K562 (cell line): ENCODE measurements at regions not wholly inside any gene's neighbourhood (a gene's known extent, or its start where the extent isn't known, plus 50 kb on each side); places are given as distances from the start of the nearest gene placed in this dataset.
A peak's percentile ranks its signal among the peaks of the same experiment; 100 is the strongest.

ENCODE experiments used
- FOXA3 ChIP-seq, 2 experiments: fragments of 450-650 bp in 1 of 2; sonication (generic) in 1 of 2; formaldehyde crosslinking; IDR thresholded peaks in 1 of 2; conservative IDR thresholded peaks in 1 of 2; 2 replicates each; pipeline versions ENCODE4 v1.4.0 to v1.8.0; 2020 to 2022; ENCODE audit warnings: mild to moderate bottlenecking in 2 of 2, missing genetic modification reagents in 1 of 2
- HDAC8 ChIP-seq: fragments of 450-650 bp; IDR thresholded peaks from 2 replicates; pipeline ENCODE4 v1.6.1; 2016; ENCODE audit warnings: mild to moderate bottlenecking, missing genetic modification characterization, moderate library complexity, missing compliant biosample characterization
- MYC ChIP-seq, 2 experiments: fragments of 250-450 bp in 1 of 2; sonication (Bioruptor Pico) in 1 of 2; IDR thresholded peaks; 2 replicates each; pipeline versions ENCODE4 v1.5.1 to v1.6.1; 2012 to 2021; ENCODE audit warnings: low read depth in 2 of 2, borderline replicate concordance in 1 of 2, improper control_type of control experiment in 1 of 2, low read length in 1 of 2, mild to moderate bottlenecking in 1 of 2, moderate library complexity in 1 of 2
- SP1 ChIP-seq: sonication (generic); formaldehyde crosslinking; IDR thresholded peaks from 2 replicates; pipeline ENCODE4 v1.8.1; 2022; ENCODE audit warnings: mild to moderate bottlenecking, missing genetic modification reagents
- SRSF7 ChIP-seq: fragments of 200-400 bp; formaldehyde crosslinking; optimal IDR thresholded peaks from 2 replicates; pipeline ENCODE3; 2017; ENCODE audit warnings: mild to moderate bottlenecking, low read depth, low read length
- ZC3H11A ChIP-seq: IDR thresholded peaks from 2 replicates; pipeline ENCODE4 v1.6.1; 2012; ENCODE audit warnings: low read depth, low read length, improper control_type of control experiment
- ZEB2 ChIP-seq: fragments of 450-650 bp; IDR thresholded peaks from 2 replicates; pipeline ENCODE4 v1.6.1; 2016
- ZNF76 ChIP-seq: fragments of 250-450 bp; sonication (Bioruptor Pico); IDR thresholded peaks from 2 replicates; pipeline ENCODE4 v1.4.0; 2020; ENCODE audit warnings: mild to moderate bottlenecking, moderate library complexity, borderline replicate concordance
- TF ChIP-seq, protein P1 (sequence below), 2 experiments: fragments of 450-650 bp; formaldehyde crosslinking in 1 of 2; IDR thresholded peaks; 2 replicates each; pipeline versions ENCODE4 v1.4.0 to v1.6.1; 2014 to 2020; ENCODE audit warnings: mild to moderate bottlenecking in 2 of 2, borderline replicate concordance in 1 of 2, low read depth in 1 of 2
- TF ChIP-seq, protein P2 (sequence below): IDR thresholded peaks from 2 replicates; pipeline ENCODE4 v1.6.1; 2014; ENCODE audit warnings: antibody characterized with exemption
- TF ChIP-seq, protein P3 (sequence below): fragments of 250-450 bp; sonication (Bioruptor Pico); IDR thresholded peaks from 2 replicates; pipeline ENCODE4 v1.4.0; 2020; ENCODE audit warnings: mild to moderate bottlenecking, moderate library complexity

DNA sequence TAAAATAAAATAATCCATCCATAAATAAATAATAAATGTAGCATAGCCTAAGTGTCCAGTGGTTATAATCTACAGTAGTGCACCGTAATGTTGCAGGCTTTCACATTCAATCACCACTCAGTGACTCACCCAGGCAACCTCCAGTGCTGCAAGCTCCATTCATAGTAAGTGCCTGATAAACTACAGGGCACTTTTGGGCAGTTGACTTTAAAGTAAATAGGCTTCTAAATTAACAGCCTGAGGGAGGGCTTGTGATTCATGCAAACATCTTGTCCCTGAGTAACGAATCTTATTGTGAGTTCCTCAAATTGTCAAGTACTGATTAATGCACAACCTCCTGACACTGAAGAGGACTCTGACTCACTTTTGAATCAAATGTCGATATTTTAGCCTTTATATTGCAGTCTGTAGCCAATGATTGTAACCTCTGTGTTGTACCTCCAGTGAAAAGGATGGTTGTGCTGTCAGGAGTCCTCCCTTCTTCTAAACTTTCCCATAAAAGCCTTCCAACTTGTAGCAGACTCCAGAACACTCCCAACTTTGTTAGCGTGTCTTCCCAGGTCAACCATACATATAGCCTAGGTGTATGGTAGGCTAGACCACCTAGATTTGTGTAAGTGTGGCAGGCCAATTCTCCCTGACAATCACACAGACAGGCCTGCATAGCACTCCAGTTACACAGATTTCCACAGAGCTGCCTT is 55.0 kb upstream of the BICD1 start (continued):
- TF ChIP-seq, protein P1, sequence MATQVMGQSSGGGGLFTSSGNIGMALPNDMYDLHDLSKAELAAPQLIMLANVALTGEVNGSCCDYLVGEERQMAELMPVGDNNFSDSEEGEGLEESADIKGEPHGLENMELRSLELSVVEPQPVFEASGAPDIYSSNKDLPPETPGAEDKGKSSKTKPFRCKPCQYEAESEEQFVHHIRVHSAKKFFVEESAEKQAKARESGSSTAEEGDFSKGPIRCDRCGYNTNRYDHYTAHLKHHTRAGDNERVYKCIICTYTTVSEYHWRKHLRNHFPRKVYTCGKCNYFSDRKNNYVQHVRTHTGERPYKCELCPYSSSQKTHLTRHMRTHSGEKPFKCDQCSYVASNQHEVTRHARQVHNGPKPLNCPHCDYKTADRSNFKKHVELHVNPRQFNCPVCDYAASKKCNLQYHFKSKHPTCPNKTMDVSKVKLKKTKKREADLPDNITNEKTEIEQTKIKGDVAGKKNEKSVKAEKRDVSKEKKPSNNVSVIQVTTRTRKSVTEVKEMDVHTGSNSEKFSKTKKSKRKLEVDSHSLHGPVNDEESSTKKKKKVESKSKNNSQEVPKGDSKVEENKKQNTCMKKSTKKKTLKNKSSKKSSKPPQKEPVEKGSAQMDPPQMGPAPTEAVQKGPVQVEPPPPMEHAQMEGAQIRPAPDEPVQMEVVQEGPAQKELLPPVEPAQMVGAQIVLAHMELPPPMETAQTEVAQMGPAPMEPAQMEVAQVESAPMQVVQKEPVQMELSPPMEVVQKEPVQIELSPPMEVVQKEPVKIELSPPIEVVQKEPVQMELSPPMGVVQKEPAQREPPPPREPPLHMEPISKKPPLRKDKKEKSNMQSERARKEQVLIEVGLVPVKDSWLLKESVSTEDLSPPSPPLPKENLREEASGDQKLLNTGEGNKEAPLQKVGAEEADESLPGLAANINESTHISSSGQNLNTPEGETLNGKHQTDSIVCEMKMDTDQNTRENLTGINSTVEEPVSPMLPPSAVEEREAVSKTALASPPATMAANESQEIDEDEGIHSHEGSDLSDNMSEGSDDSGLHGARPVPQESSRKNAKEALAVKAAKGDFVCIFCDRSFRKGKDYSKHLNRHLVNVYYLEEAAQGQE (IDR thresholded peaks at IDR 0.05; ENCODE audit: borderline replicate concordance), result no peak
- TF ChIP-seq, protein P1 (CRISPR knock-in tag; IDR thresholded peaks at IDR 0.05; ENCODE audit: low read depth), result no peak
- no peak for TF ChIP-seq SP1 (CRISPR knock-in tag)
- no peak for TF ChIP-seq ZNF76
- no peak for TF ChIP-seq MYC (IDR thresholded peaks at IDR 0.05; ENCODE audit: low read depth, low read length)
- no peak for TF ChIP-seq MYC (CRISPR knock-in tag; IDR thresholded peaks at IDR 0.05; ENCODE audit: borderline replicate concordance, low read depth)
- no peak for TF ChIP-seq SRSF7
- TF ChIP-seq ZC3H11A, result no peak
- TF ChIP-seq FOXA3 (CRISPR knock-in tag; conservative IDR thresholded peaks at IDR 0.05 in 1 of 2, IDR thresholded peaks at IDR 0.05 in 1 of 2), result peak; percentile 75 to 83; a peak in 3 of 4 replicates
- TF ChIP-seq, protein P2, sequence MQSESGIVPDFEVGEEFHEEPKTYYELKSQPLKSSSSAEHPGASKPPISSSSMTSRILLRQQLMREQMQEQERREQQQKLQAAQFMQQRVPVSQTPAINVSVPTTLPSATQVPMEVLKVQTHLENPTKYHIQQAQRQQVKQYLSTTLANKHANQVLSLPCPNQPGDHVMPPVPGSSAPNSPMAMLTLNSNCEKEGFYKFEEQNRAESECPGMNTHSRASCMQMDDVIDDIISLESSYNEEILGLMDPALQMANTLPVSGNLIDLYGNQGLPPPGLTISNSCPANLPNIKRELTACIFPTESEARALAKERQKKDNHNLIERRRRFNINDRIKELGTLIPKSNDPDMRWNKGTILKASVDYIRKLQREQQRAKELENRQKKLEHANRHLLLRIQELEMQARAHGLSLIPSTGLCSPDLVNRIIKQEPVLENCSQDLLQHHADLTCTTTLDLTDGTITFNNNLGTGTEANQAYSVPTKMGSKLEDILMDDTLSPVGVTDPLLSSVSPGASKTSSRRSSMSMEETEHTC, result peak; percentile 49; the same call in 1 of the 2 replicates
- TF ChIP-seq, protein P3, sequence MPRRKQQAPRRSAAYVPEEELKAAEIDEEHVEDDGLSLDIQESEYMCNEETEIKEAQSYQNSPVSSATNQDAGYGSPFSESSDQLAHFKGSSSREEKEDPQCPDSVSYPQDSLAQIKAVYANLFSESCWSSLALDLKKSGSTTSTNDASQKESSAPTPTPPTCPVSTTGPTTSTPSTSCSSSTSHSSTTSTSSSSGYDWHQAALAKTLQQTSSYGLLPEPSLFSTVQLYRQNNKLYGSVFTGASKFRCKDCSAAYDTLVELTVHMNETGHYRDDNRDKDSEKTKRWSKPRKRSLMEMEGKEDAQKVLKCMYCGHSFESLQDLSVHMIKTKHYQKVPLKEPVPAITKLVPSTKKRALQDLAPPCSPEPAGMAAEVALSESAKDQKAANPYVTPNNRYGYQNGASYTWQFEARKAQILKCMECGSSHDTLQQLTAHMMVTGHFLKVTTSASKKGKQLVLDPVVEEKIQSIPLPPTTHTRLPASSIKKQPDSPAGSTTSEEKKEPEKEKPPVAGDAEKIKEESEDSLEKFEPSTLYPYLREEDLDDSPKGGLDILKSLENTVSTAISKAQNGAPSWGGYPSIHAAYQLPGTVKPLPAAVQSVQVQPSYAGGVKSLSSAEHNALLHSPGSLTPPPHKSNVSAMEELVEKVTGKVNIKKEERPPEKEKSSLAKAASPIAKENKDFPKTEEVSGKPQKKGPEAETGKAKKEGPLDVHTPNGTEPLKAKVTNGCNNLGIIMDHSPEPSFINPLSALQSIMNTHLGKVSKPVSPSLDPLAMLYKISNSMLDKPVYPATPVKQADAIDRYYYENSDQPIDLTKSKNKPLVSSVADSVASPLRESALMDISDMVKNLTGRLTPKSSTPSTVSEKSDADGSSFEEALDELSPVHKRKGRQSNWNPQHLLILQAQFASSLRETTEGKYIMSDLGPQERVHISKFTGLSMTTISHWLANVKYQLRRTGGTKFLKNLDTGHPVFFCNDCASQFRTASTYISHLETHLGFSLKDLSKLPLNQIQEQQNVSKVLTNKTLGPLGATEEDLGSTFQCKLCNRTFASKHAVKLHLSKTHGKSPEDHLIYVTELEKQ (CRISPR knock-in tag), result no peak
- TF ChIP-seq ZEB2, result no peak
- no peak for TF ChIP-seq HDAC8 (tag)
